ENCODE measurements at regions not wholly inside any gene's neighbourhood (a gene's known extent, or its start where the extent isn't known, plus 50 kb on each side); places are given as distances from the start of the nearest gene placed in this dataset.
"Not testable (repeated sequence)": the region's sequence is repeated elsewhere in the genome, so short reads cannot be mapped to it uniquely, and the experiment has no call there.

DNA sequence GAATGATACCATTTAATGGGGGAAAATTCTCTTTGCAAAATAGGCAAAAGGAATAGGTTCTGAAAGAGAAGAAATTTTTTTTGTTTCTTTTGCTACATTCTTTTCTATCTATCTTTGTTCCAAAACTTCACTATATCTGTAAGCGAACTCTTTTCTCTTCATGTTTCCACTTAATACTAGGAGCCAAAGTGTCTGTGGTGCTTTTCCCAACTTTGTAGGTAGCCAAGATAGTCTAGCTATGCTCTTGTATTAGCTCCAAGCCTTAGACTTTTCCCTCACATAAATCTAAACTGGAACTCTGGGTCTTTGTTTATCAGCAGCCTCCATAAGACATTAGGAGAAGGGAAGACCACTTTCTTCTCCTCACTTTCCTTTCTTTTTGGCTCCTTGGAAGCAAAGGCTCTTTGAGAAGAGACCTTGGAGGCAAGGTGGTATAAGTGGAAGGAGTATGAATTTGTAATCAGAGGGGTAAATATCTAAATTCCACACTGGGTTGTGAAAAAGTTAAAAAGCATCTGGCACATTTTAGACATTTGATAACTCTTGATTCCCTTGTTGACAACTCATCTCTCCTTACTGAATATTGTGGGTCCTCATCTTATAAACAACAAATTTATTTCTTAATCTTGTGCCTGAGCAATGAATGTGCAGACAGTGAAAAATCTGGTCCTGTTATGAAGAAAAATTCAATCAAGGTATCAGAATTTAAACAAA is 130.0 kb downstream of the EHF start:
- no peak for DNase-seq

DNA sequence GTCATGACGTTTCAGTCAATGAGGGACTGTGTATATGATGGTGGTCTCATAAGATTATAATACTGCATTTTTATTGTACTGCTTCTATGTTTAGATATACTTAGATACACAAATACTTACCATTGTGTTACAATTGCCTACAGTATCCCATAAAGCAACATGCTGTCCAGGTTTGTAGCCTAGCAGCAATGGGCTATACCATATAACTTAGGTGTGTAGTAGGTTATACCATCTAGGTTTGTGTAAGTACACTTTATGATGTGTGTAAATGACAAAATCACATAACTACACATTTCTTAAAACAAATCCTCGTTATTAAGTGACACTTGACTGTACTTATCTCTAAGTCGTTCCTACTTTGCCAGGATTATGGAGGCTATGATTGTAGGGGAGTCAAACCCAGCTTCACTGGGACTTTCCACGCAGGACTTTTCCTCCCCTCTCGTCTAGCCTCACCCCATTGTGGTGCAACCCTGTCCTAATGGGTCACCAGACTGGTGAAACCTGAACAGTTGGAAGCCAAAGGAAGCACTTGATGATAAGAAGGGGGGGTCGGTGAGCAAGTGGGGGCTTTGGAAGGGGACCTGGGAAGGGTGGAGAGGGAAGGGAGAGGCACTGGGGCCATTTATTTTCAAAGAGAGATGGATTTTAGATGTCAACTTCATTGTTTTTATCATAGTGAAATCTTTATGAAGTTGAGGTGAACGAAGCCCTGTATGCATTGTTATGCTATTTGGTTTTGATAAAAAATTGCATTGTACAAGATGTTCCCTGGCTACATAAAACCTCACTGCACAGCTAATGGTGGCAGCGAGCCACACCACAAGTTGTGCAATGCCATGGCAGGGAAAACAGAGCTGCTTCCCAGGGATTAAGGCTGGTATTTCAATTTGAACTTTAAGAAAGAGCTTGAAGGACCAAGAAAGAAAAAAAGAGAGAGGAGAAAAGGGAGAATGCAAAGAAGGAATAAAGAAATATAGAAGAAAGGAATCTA is 129.1 kb downstream of the EHF start:
- no peak for DNase-seq

DNA sequence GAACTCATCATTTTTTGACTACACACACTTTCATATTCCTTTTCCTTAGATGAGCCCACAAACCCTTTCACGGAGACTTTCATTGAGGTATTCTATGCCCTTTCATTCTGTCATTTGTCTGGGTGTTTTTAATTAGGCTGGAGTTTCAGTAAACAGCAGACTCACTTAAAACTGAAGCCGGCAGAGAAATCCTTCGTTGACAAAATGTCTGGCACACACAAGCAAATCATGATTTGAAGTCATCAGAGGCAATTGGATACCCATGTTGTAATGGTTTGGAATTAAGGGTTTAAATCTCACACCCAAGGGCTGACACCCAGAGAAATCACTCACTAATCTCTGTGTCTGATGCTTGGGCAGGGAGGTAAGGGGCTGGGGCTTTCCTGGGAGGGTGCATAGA is 127.1 kb downstream of the EHF start:
- no peak for DNase-seq

DNA sequence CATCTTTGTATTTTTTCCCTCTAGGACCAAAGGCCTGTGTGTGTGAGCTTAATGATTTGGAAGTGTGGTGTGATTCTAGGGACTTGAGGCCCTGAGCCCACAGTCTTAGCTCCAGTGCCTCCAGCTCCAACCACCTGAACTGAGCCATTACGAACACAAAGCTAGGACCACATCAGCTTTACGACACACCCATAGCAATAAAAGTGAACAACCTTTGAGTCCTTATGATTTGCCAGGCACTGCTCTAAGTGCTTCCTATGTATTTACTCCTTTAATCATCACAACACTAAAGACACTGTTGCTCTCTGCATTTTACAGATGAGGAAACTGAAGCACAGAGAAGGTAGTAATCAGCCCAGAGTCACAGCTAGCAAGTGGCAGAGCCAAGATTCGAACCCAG is 126.4 kb downstream of the EHF start:
- DNase-seq = no peak

DNA sequence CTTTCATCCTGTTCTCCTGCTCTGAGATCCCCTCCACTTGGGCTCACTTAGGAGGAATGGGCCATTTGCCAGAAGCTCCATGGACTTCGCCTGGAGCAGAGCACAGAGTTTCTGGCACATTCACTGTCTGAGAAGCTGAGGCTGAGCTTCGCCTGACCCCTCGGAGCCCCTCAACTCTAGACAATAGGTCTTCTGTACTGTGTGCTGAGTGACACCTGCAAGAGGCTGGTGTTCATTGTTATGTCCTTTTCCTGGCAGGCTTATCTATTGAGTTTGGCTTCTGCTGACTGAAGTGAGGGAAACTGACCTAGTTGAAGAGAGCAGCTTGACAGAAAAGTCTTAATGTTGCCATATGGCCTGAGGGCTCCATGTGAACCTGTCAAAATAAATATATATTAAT is 124.3 kb downstream of the EHF start:
- no peak for DNase-seq

DNA sequence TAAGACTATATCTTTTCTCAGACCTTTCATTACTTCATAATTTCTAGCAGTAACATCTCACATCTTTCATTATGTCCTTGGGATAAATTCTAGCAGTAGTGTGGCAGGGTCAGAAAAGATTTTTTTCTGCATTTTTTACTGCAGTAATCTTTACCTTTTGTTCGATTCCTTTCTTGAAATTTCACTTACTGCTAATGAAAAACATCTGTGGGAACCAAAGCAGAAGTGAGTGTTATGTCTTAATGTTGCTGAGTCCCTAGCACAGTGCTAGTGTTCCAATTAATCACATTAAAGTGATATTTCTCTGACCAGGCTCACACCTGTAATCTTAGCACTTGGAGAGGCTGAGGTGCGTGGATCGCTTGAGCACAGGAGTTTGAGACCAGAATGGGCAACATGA is 123.6 kb downstream of the EHF start:
- no peak for DNase-seq

DNA sequence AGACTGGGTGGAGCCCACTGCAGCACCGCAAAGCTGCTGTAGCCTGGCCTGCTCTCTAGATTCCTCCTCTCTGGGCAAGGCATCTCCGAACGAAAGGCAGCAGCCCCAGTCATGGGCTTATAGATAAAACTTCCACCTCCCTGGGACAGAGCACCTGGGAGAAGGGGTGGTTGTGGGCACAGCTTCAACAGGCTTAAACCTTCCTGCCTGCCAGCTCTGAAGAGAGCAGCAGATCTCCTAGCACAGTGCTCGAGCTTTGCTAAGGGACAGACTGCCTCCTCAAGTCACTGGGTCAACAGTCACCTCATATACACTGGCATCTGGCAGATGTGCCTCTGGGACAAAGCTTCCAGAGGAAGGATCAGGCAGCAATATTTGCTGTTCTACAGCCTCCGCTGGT is 117.3 kb downstream of the EHF start:
- DNase-seq = no peak

DNA sequence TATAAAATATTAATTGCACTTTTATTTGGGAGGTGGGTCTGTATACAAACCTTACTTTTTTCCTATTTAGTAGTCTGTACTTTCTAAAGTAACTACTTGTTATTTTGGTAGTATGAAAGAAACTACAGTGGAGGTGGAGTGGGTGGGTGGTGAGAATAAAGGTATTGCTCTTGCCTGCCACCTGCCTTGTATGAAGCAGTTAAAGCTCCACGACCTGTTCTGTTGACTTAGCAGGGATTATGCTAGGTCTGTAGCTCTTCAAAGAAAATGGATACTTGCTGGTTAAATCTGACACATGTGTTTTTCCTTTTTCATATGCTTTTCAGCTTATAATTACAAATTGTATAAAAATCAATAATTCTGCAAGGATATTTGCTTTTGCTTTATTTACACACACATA is 111.9 kb downstream of the EHF start:
- no peak for DNase-seq

DNA sequence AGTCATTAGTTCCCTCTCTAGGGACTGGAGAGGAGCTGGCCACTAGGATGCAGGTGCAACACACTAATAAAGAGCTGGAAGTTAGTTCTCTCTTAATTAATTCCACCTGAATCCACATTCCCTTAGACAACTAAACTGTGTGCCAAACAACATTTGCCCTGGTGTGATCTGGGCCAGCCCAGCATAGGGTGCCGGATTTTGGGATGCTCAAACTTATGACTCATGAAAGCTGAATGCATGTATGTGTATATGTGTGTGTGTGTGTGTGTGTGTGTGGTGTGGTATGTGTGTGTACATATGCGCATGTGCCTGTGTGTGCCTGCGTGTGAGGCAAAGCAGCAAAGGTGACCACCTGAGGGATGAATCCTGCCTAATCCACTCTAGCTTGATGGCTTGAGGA is 110.7 kb downstream of the EHF start:
- no peak for DNase-seq

DNA sequence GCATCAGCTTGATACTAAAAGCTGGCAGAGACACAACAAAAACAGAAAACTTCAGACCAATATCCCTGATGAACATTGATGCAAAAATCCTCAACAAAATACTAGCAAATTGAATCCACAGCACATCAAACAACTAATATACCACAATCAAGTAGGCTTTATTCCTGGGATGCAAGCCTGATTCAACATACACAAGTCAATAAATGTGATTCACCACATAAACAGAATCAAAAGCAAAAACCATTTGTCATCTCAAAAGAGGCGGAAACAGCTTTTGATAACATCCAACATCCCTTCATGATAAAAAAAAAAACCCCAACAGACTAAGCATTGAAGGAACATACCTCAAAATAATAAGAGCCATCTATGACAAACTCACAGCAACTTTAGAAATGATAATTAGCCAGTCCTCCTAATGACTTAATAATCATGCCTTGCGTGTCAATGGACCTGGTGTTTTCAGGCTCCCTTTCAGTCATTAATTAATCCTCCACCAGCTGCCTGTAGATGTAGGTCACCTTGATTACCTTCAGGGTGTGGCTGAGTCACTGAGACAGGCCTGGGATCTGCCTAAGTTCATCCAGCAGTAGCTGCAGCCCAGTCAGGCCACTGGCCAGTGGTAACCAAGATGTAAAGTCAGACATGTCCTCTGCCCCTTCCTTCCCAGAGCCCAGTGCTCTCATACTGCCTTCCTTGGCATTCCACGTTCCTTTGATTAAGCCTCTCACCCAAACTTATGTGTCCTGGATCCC is 109.8 kb downstream of the EHF start:
- no peak for DNase-seq

DNA sequence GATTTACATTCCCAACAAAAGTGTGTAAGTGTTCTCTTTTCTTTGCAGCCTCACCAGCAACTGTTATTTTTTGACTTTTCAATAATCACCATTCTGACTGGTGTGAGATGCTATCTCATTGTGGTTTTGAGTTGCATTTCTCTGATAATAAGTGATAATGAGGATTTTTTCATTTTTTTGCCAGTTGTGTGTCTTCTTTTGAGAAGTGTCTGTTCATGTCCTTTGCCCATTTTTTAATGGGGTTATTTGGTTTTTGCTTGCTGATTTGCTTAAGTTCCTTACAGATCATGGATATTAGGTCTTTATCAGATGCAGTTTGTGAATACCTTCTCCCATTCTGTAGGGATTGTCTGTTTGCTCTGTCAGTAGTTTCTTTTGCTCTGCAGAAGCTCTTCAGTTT is 107.7 kb downstream of the EHF start:
- no peak for DNase-seq

DNA sequence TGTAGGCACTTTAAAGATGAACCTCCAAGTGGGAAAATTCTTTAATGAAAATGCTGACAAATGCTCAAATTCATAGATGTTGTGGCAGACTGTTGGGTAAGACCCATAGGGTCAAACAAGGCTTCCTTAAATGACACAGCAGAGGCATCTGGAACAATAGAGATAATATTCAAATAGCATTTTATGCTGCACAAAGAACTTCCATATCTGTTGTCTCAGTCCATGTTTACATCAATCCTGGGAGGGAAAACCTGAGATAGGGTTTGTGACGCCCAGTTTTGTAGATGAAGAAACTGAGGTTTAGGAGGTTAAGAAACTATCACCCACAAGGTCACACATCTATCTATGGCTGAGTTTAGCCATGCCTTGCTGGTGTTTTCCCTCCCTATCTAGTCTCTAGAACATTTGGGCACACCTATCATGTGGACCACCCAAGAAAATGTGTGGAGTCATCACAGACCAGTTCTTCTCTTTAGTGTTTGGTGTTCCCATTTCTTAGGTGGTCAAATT is 106.4 kb downstream of the EHF start:
- no peak for DNase-seq

DNA sequence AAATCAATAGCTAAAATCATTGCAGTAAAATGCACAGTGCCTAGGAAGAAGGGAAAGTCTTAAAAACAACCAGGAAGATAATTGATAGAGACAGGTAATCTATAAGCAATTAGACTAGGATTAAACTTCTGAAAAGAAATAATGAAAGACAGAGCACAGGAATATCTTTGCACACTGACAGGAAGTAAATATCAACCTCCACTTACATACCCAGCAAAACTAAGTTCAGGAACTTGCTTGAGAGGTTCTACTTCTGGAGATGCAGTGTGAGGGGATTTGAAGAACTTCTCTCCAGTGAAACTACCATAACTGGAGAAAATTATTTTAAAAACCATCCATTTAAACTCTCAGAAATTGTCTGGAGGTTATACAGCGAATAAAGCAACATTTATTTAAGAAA is 104.1 kb downstream of the EHF start:
- DNase-seq = no peak

DNA sequence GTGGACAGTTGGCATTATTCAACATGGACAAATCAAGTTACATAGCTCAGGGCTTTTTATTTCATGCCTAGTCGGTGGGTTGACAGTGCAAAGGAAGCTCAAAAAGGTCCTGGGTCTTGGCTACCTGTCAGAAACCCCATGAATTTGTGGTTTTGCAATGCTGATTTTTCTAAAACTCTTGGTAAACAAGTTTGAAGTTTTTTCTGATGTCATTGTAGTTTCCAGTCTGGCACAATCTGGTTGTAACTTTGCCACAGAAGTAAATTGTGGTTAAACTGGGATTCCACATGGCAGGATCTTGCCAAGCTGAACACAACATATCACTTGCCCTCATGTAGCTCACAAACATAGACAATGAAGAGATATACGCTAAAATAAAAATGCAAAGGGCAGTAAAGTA is 100.8 kb downstream of the EHF start:
- DNase-seq = no peak

DNA sequence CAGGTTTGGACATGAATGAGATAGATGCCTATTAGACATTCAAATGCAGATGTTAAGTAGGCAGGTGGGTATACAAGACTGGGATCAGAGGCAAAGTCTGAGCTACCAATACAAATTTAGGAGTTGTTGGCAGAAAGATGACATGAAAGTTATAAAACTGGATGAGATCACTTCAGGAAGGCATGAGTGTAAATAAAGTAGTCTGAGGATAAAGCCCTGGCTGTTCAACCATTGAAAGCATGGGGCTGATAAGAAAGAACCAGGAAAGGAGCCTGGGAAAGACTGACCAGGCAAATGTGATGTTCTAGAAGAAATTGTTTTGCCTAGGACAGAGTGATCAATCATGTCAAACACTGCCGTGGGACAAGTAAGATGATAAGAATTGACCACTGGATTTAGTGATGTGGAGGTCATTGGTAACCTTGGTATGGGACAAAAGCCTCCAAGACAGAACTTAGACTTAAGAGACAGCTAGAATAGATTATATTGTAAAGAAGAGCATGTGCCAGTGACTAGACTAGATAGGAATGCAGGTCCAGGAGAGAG is 98.5 kb downstream of the EHF start:
- no peak for DNase-seq

DNA sequence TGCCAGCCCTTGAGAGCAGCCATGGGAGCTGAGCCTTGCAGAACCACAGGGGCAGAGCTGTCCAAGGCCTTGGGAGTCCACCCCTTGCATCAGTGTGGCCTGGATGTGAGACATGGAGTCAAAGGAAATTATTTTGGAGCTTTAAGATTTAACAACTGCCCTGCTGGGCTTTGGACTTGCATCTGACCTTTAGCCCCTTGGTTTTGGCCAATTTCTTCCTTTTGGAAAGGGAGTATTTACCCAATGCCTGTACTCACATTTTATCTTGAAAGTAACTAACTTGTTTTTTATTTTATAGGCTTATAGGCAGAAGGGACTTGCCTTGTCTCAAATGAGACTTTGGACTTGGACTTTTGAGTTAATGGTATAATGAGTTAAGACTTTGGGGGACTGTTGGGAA is 92.7 kb downstream of the EHF start:
- not testable (repeated sequence) for DNase-seq

Data from CD4-positive, alpha-beta T cell treated with Interleukin-10 for 1 hour (primary cell).